ENCODE measurements at regions not wholly inside any gene's neighbourhood (a gene's known extent, or its start where the extent isn't known, plus 50 kb on each side); places are given as distances from the start of the nearest gene placed in this dataset.
A peak's percentile ranks its signal among the peaks of the same experiment; 100 is the strongest.

DNA sequence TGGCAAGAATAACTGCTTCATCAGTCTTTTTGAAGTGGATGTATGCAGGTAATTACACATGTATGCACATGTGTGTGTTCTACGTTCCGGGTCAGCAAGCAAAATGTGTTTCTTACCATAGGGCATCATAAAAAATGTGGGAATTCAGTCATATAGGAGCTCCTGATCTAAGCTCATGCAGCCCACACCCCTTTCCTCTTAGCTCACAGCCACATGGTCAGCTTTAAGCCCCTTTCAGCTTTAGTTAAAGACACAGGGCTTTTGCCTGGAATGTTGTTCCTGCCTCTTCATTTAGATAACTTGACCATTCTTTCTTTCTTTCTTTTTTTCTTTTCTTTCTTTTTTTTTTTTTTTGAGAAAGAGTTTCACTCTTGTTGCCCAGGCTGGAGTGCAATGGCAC, 258.1 kb downstream of the RPS24 start:
- no peak for DNase-seq
- no peaks in the 10 kb centered on the region for H3K9me3 Mint-ChIP-seq
- H3K4me1 Mint-ChIP-seq = no peaks in the 10 kb centered on the region
- no peak overlapping the region for H3K4me3 Mint-ChIP-seq
- H3K36me3 Mint-ChIP-seq = no peaks in the 10 kb centered on the region
- H3K27me3 Mint-ChIP-seq (ENCODE audit: low read depth in 3 of 3) = peaks cover 0 to 6% (median 1%) of the 10 kb centered on the region in 3 donors
- no peak overlapping the region for H3K27ac Mint-ChIP-seq

DNA sequence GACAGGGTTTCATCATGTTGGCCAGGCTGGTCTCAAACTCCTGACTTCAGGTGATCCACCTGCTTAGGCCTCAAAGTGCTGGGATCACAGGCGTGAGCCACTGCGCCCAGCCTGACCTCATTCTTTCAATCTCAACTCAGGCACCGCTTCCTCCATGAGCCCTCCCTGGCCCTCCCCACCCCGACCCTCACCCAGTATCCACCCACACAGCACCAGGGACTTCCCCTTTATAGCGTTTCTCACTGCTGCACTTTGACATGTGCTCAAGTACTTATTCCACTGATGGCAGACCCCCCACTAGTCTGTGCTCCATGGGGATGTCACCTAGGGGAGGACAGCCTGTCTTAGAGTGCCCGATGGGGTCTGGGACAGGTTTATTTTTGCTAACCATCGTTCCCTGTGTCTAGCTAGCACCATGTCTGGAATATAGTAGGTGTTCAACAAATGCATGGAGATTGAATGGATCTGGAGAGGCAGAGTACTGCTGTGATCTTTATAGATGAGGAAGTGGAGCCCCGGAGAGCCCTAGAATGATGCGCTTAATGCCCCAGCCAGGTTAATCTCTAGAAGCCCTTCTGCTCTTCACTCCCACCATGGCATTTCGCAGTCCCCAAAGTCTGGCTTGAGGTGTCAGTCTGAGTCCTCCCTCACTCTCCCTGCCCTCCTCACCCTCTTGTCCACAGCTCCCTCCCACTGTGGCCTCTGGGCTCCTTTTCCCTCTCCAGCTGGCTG, 258.8 kb downstream of the RPS24 start:
- H3K4me1 Mint-ChIP-seq = no peaks in the 10 kb centered on the region
- H3K9me3 Mint-ChIP-seq = no peaks in the 10 kb centered on the region
- no peak overlapping the region for H3K4me3 Mint-ChIP-seq
- DNase-seq = no peak
- H3K27me3 Mint-ChIP-seq (ENCODE audit: low read depth in 3 of 3) = peaks cover 0 to 6% (median 1%) of the 10 kb centered on the region in 3 donors
- no peaks in the 10 kb centered on the region for H3K36me3 Mint-ChIP-seq
- no peak overlapping the region for H3K27ac Mint-ChIP-seq

DNA sequence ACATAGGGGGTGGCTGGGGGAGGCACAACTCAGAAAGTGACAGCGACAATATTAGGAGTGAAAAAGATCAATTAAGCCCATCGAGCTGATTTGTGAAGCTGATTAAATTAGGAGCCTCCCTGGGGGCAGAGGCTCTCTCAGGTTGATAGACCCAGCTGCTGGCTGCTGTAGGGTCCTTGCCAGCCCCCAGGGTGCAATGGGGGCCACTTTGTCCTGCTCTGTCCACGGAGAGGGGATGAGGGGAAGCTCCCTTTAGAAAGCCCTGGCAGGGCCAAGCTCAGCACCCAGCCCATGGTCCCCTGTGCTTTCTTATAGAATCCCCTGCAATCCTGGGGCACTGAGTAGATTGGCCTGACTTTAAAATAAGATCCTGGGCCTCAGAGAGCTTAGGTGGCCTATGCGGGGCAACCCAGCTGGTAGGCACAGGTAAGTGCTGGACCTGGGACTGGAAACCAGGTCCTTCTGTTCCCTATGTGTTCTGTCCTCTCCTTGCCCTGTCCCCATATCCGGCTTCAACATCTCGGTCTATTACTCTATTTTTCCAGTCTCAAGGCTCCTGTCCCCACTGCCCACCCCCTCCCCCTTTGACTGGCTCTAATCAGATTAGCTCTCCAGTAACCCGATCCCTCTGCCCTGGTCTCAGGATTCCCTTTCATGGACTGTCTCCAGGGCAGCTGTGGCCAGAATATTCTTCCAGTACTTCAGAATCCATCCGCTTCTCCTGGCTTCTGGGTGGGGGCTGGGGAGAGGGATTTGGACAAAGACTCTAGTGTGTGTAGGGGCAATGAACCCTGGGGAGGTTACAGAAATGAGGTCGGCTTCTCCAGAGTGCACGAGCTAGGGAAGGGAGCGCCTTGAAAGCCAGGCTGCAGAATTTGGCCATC, 259.6 kb downstream of the RPS24 start:
- Mint-ChIP-seq H3K4me3 (no peak overlapping the region), H3K27me3 (ENCODE audit: low read depth in 3 of 3) (peaks cover 0 to 6% (median 1%) of the 10 kb centered on the region in 3 donors), H3K9me3 (no peaks in the 10 kb centered on the region), H3K27ac (no peak overlapping the region), H3K36me3 (no peaks in the 10 kb centered on the region), H3K4me1 (no peaks in the 10 kb centered on the region)
- no peak for DNase-seq

DNA sequence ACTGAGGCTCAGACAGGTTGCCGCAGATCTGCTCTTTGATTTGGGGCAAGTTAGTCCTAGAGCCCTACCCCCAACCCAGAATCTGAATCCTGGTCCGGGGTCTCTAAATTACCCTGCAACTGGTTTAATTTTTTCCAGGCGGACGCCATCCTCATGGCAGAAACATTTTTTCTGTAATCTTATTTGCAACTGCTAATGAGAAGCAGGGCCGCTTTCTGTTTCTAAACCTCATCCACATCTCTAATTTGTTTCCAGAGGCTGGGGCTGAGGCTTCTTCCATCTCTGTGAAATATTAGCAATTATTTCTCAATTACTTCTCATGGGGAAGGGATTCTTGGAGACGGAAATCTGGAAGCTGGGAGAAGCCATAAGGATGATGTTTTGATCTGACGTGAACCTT, 261.6 kb downstream of the RPS24 start:
- peaks cover 0 to 8% of the 10 kb centered on the region in 2 donors for H3K4me1 Mint-ChIP-seq
- H3K36me3 Mint-ChIP-seq = no peaks in the 10 kb centered on the region
- no peak overlapping the region for H3K27ac Mint-ChIP-seq
- DNase-seq = no peak
- no peak overlapping the region for H3K4me3 Mint-ChIP-seq
- peaks cover 2 to 5% (median 4%) of the 10 kb centered on the region in 3 donors for H3K27me3 Mint-ChIP-seq (ENCODE audit: low read depth in 3 of 3)
- no peaks in the 10 kb centered on the region for H3K9me3 Mint-ChIP-seq

DNA sequence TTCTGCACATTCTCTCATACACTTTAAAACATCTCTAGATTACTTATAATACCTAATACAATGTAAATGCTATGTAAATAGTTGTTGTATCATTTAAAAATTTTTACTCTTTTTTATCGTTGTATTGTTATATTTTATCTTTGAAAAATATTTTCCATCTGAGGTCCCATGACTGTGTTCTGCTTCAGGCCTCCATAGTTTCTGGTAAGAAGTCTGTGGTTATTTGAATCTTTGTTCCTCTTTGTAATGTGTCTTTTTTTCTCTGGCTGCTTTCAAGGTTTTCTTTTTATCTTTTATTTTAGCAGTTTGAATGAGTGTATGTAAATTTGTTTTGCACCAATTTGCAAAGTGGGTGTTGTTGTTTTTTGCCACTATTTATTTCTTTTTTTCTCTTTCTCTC, 263.1 kb downstream of the RPS24 start:
- Mint-ChIP-seq H3K4me1 (peaks cover 2 to 13% of the 10 kb centered on the region in 2 donors), H3K36me3 (no peaks in the 10 kb centered on the region), H3K27ac (no peak overlapping the region), H3K9me3 (no peaks in the 10 kb centered on the region), H3K4me3 (no peak overlapping the region), H3K27me3 (ENCODE audit: low read depth in 3 of 3) (peaks cover 2 to 5% (median 4%) of the 10 kb centered on the region in 3 donors)
- no peak for DNase-seq

DNA sequence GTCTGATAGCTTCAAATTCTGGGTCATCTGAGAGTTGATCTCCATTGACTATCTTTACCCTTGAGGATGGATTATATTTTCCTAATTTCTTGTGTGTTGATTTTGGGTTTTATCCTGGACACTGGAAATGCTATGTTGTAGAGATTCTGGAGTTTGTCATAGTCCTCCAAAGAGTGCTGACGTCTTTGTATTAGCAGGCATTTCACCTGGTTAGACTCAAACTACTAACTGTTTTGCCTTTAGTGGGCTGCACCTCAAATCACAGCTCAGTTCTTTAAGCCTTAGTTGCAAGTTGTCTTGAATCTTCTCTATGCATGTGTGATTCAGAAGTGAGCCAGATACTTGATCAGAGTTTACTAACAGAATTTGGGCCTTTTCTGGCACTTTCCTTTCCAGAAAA, 264.3 kb downstream of the RPS24 start:
- Mint-ChIP-seq H3K4me3 (no peak overlapping the region), H3K27me3 (ENCODE audit: low read depth in 3 of 3) (peaks cover 2 to 5% (median 4%) of the 10 kb centered on the region in 3 donors), H3K27ac (peak overlapping the region in 1 of 6 donors; percentile 8), H3K9me3 (no peaks in the 10 kb centered on the region), H3K36me3 (no peaks in the 10 kb centered on the region), H3K4me1 (peaks cover 12 to 25% of the 10 kb centered on the region in 2 donors)
- DNase-seq = no peak

DNA sequence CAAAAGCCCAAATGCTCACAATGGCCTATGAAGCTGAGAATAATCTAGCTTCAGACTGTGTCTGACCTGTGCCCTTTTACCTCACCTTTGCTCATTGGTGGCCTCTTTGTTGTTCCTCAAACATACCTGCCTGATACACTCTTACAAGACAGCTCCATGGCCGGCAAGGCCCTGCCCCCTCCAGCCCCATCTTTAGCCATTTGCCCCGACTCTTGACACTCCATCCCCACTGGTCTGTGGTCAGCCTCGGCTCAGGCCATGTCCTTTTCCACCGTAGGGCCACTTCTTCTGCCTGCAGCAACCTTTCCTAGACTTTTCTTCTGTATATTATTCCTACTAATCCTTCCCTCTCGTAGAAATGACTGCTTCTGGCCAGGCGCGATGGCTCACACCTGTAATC, 265.2 kb downstream of the RPS24 start:
- DNase-seq = no peak
- Mint-ChIP-seq H3K27me3 (ENCODE audit: low read depth in 3 of 3) (peaks cover 4 to 5% (median 5%) of the 10 kb centered on the region in 3 donors), H3K4me1 (peaks cover 16 to 30% of the 10 kb centered on the region in 2 donors)

DNA sequence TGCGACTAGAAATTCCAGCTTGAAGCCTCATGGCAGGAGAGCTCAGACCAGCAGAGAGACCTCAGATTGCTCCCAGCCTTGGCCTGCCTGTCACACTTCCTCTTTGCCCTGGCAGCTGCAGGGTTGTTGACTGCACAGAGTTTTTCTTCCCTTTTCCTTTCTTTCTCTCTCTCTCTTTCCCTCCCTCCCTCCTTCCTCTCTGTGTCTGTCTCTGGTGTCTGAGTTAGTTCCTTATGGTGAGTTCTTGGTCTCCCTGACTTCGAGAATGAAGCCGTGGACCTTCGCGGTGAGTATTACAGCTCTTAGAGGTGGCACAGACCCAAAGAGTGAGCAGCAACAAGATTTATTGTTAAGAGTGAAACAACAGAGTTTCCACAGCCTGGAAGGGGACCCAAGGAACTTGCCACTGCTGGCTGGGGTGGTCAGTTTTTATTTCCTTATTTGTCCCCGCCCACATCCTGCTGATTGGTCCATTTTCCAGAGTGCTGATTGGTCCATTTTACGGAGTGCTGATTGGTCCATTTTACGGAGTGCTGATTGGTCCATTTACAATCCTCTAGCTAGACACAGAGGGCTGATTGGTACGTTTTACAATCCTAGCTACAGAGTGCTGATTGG, 266.3 kb downstream of the RPS24 start:
- DNase-seq = peak in 2 of 3 donors; percentile 14 to 15
- Mint-ChIP-seq H3K4me3 (peak overlapping the region in 2 of 5 donors; percentile 30 to 42), H3K27ac (peak overlapping the region in 1 of 6 donors; percentile 2), H3K9me3 (no peaks in the 10 kb centered on the region), H3K36me3 (no peaks in the 10 kb centered on the region), H3K27me3 (ENCODE audit: low read depth in 3 of 3) (peaks cover 4 to 5% (median 5%) of the 10 kb centered on the region in 3 donors), H3K4me1 (peaks cover 20 to 35% of the 10 kb centered on the region in 2 donors)

More for the DNA sequence above, 265.2 kb downstream of the RPS24 start:
- Mint-ChIP-seq H3K9me3 (no peaks in the 10 kb centered on the region), H3K4me3 (no peak overlapping the region), H3K27ac (no peak overlapping the region), H3K36me3 (no peaks in the 10 kb centered on the region)

DNA sequence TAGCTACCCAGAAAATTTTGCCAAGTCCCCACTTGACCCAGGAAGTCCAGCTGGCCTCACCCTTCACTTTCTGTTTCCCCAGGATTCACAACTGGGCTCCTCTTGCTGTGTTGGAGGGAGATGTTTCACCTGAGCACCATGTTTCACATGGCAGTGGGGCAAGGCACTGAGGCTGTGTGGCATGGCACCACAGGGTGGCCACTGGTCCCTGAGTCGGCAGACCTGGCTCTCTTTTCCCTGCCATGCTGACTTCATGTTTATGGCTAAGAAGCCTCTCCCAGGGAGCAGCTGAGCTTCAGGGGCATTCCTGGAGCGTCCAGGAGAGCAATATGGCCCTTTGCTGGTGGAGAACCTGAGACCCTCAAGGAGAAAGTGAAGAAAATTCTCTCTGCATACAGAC, 266.9 kb downstream of the RPS24 start:
- peak overlapping the region in 1 of 5 donors; percentile 39 for H3K4me3 Mint-ChIP-seq

DNA sequence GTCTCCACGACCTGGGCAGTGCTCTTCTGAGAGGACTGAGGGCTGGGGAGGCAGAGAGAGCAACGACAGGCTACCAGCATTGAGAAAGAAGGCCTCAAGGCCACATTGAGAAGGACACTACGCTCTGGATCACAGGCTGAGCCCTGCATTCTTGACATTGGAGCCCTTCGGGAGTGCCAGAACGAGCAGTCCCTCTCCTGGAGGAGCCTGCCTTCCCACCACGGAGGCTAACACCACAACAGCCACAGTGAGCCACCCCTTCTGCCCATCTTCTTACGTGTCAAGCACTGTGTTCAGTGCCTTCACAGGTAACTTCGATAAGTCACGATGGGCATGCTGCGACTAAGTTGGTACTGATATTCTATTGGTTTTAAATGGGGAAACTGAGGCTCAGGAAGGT, 267.8 kb downstream of the RPS24 start:
- no peak for DNase-seq
- H3K27me3 Mint-ChIP-seq (ENCODE audit: low read depth in 3 of 3) = peaks cover 4 to 5% (median 5%) of the 10 kb centered on the region in 3 donors
- peak overlapping the region in 4 of 5 donors; percentile 9 to 42 (median 15) for H3K4me3 Mint-ChIP-seq
- no peaks in the 10 kb centered on the region for H3K36me3 Mint-ChIP-seq
- peak overlapping the region in 4 of 6 donors; percentile 19 to 70 (median 54) for H3K27ac Mint-ChIP-seq
- peaks cover 21 to 40% of the 10 kb centered on the region in 2 donors for H3K4me1 Mint-ChIP-seq
- no peaks in the 10 kb centered on the region for H3K9me3 Mint-ChIP-seq

More for the DNA sequence above, 266.9 kb downstream of the RPS24 start:
- H3K4me1 Mint-ChIP-seq = peaks cover 21 to 40% of the 10 kb centered on the region in 2 donors
- no peak overlapping the region for H3K27ac Mint-ChIP-seq
- no peaks in the 10 kb centered on the region for H3K36me3 Mint-ChIP-seq
- no peak for DNase-seq
- H3K9me3 Mint-ChIP-seq = no peaks in the 10 kb centered on the region
- H3K27me3 Mint-ChIP-seq (ENCODE audit: low read depth in 3 of 3) = peaks cover 4 to 5% (median 5%) of the 10 kb centered on the region in 3 donors

DNA sequence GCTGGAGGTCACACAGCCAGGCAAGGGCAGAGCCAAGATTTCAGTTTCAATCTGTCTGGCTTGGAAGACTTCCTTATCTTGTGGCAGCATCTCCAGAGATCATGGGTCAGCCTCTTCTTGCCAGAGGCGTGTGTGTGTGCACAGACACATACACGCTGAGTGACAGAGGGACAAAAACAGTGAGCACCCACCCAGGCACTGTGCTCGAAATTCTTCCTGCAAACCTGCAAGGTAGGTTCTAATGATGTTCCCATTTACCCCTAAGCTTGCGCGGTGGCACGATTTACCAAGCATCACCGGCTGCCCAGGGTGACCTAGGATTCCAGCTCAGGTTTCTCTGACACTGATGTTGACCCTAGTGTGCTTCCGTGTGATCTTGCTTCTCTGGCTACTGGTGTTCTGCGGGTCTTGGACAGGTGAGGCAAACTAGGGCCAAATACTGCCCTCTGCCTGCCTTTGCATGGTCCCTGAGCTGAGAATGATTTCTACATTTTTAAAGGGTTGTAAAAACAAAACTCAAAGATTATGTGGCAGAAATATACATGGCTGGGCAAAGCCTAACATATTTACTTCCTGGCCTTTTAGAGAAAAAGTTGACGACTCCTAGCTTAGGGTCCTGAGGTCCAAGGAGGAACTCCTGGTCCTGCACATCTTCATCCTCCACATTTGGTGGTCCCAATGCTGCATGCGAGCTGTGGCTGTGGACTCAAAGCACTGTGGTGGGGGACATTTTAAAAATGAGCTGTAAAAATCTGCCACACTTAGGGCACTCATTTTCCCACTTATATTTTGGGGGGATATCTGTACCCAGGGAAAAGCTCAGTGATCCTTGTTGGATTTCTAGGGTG, 268.5 kb downstream of the RPS24 start:
- no peaks in the 10 kb centered on the region for H3K36me3 Mint-ChIP-seq
- H3K27me3 Mint-ChIP-seq (ENCODE audit: low read depth in 3 of 3) = peaks cover 5 to 7% (median 5%) of the 10 kb centered on the region in 3 donors
- H3K27ac Mint-ChIP-seq = peak overlapping the region; percentile 97 to 98 (median 98)
- peak overlapping the region; percentile 92 to 97 (median 94) for H3K4me3 Mint-ChIP-seq
- no peak for DNase-seq
- peaks cover 21 to 40% of the 10 kb centered on the region in 2 donors for H3K4me1 Mint-ChIP-seq
- no peaks in the 10 kb centered on the region for H3K9me3 Mint-ChIP-seq

DNA sequence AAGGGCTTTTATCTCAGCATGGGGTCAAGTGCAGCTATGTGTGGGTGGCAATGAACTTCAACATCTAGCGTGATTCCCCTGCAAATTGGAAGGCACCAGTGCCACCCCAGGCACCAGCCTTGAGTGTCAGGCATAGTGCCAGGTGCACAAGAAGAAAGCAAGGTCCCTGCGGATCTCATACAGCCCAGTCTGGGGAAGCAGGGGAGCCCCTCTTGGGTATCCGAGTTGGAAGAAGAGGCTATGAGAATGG, 269.0 kb downstream of the RPS24 start:
- peak overlapping the region; percentile 92 to 97 (median 94) for H3K4me3 Mint-ChIP-seq
- H3K27ac Mint-ChIP-seq = peak overlapping the region; percentile 97 to 98 (median 98)
- H3K36me3 Mint-ChIP-seq = no peaks in the 10 kb centered on the region
- H3K9me3 Mint-ChIP-seq = no peaks in the 10 kb centered on the region
- DNase-seq = no peak
- peaks cover 5 to 7% (median 5%) of the 10 kb centered on the region in 3 donors for H3K27me3 Mint-ChIP-seq (ENCODE audit: low read depth in 3 of 3)
- H3K4me1 Mint-ChIP-seq = peaks cover 21 to 40% of the 10 kb centered on the region in 2 donors
